Osteoblast (primary cell): ENCODE measurements at regions not wholly inside any gene's neighbourhood (a gene's known extent, or its start where the extent isn't known, plus 50 kb on each side); places are given as distances from the start of the nearest gene placed in this dataset.

Experiments used
- DNase-seq: peaks from one replicate; pipeline ENCODE4 v3.0.0; 2011; ENCODE audit warnings: low spot score, mixed read lengths; ENCODE audit not compliant: insufficient read length; ENCODE audit errors: missing footprints
- H2AFZ ChIP-seq: 2 replicates; pipeline ENCODE4 v1.6.0; 2011; ENCODE audit warnings: mild to moderate bottlenecking, low read length
- H3K27ac ChIP-seq: 2 replicates; pipeline ENCODE4 v1.5.1; 2011; ENCODE audit warnings: mild to moderate bottlenecking, low read depth, low read length, moderate library complexity
- H3K27me3 ChIP-seq: 2 replicates; pipeline ENCODE4 v1.6.0; 2012; ENCODE audit warnings: mild to moderate bottlenecking, control low read depth, inconsistent platforms, low read length, moderate library complexity; ENCODE audit not compliant: insufficient read depth
- H3K36me3 ChIP-seq: 2 replicates; pipeline ENCODE4 v1.5.1; 2011; ENCODE audit warnings: mild to moderate bottlenecking, low read length, control low read depth, moderate library complexity; ENCODE audit not compliant: insufficient read depth
- H3K4me1 ChIP-seq: 2 replicates; pipeline ENCODE4 v1.5.1; 2011; ENCODE audit warnings: mild to moderate bottlenecking, low read length, control low read depth, moderate library complexity; ENCODE audit not compliant: insufficient read depth
- H3K4me2 ChIP-seq: 2 replicates; pipeline ENCODE4 v1.6.0; 2011; ENCODE audit warnings: mild to moderate bottlenecking, low read length; ENCODE audit not compliant: insufficient read depth
- H3K4me3 ChIP-seq: fragments of 200-600 bp; sonication (generic); 3 replicates; pipeline ENCODE4 v1.5.1; 2012; ENCODE audit warnings: mild to moderate bottlenecking, low read length, inconsistent platforms; ENCODE audit not compliant: insufficient read depth
- H3K79me2 ChIP-seq: 2 replicates; pipeline ENCODE4 v1.6.0; 2012; ENCODE audit warnings: mild to moderate bottlenecking, low read length, control low read depth, inconsistent platforms; ENCODE audit not compliant: insufficient read depth
- H3K9me3 ChIP-seq: 2 replicates; pipeline ENCODE4 v1.5.1; 2011; ENCODE audit warnings: low read depth, low read length, control low read depth
- H4K20me1 ChIP-seq: 2 replicates; pipeline ENCODE4 v1.6.0; 2012; ENCODE audit warnings: mild to moderate bottlenecking, low read length, control low read depth; ENCODE audit not compliant: insufficient read depth
- CTCF ChIP-seq: IDR thresholded peaks from 2 replicates; pipeline ENCODE4 v1.5.1; 2011; ENCODE audit warnings: mild to moderate bottlenecking, low read depth, low read length, moderate library complexity; ENCODE audit errors: extremely low read depth

DNA sequence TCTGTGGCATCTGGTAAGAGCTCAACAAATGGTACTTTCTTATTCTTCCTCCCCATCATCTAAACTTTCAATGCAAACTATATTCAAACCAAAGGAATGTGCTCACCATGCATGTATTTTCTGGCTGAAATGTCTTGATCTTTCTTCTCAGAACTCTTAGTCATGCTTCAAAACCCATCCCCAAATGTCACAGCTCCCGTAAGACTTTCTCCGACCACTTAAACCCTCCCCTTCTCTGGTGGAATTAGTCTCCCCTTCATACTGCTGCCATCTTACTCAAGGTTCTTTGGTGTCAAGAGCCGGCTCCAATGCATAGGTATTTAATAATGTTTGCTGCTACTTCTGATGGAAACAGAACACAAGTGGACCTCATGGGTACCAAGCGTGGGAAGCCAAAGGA, 538.1 kb downstream of the MATN1 start:
- TF ChIP-seq CTCF, result no peak
- Histone ChIP-seq H3K9me3 (no peaks in the 10 kb centered on the region), H3K79me2 (no peaks in the 10 kb centered on the region), H3K36me3 (no peaks in the 10 kb centered on the region), H2AFZ (no peak overlapping the region), H3K27ac (no peak overlapping the region), H3K27me3 (no peaks in the 10 kb centered on the region), H4K20me1 (no peaks in the 10 kb centered on the region), H3K4me1 (no peaks in the 10 kb centered on the region), H3K4me3 (no peak overlapping the region), H3K4me2 (no peak overlapping the region)
- no peak for DNase-seq

DNA sequence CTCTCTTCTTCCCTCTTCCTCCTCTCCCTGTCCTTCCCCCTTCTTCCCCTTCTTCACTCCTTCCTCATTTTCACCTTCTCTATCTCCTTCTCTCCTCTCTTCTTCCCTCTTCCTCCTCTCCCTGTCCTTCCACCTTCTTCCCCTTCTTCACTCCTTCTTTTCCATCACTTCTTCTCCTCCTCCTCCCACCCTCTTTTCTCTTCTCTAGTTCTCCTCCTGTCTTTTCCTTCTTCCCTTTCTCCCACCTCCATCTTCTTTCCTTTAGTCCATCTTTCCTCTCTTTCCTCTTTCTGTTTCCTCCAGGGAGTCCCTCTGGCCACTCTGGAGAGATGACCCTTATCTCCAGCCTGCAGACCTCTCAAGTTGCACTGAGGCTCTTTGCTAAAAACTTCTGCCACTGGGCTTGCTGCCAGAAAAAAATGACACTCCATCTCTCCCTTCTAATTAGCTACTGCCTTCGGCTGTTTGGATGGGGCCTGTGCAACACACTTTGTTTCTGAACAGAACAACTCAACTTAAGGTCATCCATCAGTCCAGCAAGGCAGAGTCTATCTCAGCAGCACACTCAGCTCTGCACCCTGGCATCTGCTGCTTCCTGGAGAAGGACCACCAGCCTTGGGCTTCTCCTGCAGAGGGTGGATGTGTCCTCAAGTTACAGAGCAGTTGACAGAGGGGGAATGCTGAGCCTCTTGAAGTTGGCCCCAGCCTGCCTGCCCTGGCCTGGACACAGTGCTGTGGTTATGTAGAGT, 538.8 kb downstream of the MATN1 start:
- Histone ChIP-seq H3K79me2 (no peaks in the 10 kb centered on the region), H2AFZ (no peak overlapping the region), H3K4me3 (no peak overlapping the region), H3K9me3 (no peaks in the 10 kb centered on the region), H3K27ac (no peak overlapping the region), H3K36me3 (no peaks in the 10 kb centered on the region), H4K20me1 (no peaks in the 10 kb centered on the region), H3K4me2 (no peak overlapping the region), H3K4me1 (no peaks in the 10 kb centered on the region), H3K27me3 (no peaks in the 10 kb centered on the region)
- no peak for DNase-seq
- TF ChIP-seq CTCF, result no peak

DNA sequence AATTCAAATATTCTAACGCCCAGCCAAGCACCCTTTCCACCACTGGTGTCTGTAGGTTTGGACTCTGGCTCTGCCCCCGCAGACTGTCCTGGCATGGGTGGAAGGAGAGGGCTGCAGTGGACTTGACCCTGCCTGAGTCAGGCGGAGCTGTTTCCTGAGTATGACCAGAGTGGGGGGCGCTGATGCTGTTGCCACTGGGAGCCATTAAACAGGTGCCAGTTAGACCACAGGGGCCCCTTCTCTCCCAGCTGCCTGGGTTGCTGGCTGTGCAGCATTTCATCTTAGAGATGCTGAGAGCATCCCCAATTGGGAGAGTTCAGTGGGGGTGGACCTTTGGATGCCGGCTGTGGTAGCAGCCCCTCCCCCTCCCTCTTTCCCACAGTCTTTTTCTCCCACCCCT, 539.5 kb downstream of the MATN1 start:
- Histone ChIP-seq H3K27ac (no peak overlapping the region), H3K4me3 (no peak overlapping the region), H3K4me2 (no peak overlapping the region), H3K36me3 (no peaks in the 10 kb centered on the region), H3K79me2 (no peaks in the 10 kb centered on the region), H3K4me1 (no peaks in the 10 kb centered on the region), H2AFZ (no peak overlapping the region), H3K9me3 (no peaks in the 10 kb centered on the region), H3K27me3 (no peaks in the 10 kb centered on the region), H4K20me1 (no peaks in the 10 kb centered on the region)
- DNase-seq, result no peak
- TF ChIP-seq CTCF, result no peak

DNA sequence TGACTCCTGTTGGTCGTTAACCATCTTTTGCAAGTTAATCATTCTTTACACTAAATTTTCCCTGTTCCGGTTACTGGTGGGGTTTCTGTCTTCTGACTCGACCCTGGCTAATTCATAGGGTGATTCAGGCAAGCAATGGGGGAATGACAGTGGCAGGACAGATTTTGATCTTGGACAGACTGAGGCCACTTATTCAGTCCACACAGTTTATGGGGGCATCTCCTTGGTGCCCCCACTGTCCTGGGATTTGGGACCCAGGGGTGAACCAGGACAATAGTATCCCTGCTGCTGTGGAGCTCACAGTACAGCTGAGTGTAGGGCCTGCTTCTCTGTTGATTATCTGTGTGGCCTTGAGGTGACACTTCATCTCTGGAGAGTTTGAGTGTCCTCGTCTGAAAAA, 540.4 kb downstream of the MATN1 start:
- Histone ChIP-seq H3K27me3 (no peaks in the 10 kb centered on the region), H3K36me3 (no peaks in the 10 kb centered on the region), H4K20me1 (no peaks in the 10 kb centered on the region), H3K27ac (no peak overlapping the region), H3K4me2 (no peak overlapping the region), H3K79me2 (no peaks in the 10 kb centered on the region), H3K4me1 (no peaks in the 10 kb centered on the region), H2AFZ (no peak overlapping the region), H3K4me3 (no peak overlapping the region), H3K9me3 (no peaks in the 10 kb centered on the region)
- no peak for DNase-seq
- TF ChIP-seq CTCF, result no peak
